ENCODE measurements at regions not wholly inside any gene's neighbourhood (a gene's known extent, or its start where the extent isn't known, plus 50 kb on each side); places are given as distances from the start of the nearest gene placed in this dataset.

GRCh38 chr5:41600731-41601130, 90.3 kb upstream of the PLCXD3 start:
- no peak for TF ChIP-seq CTCF (conservative IDR thresholded peaks at IDR 0.05; ENCODE audit: low read length)
- TF ChIP-seq EZH2phosphoT487 (IDR thresholded peaks at IDR 0.05; ENCODE audit: borderline replicate concordance, low read depth, low read length) = no peak
